LNCAP (cell line): ENCODE measurements at regions not wholly inside any gene's neighbourhood (a gene's known extent, or its start where the extent isn't known, plus 50 kb on each side); places are given as distances from the start of the nearest gene placed in this dataset.

ENCODE experiments used
- CTCF ChIP-seq: fragments of 450-650 bp; IDR thresholded peaks from 2 replicates; pipeline ENCODE4 v1.5.1; 2017; ENCODE audit warnings: mild to moderate bottlenecking

DNA sequence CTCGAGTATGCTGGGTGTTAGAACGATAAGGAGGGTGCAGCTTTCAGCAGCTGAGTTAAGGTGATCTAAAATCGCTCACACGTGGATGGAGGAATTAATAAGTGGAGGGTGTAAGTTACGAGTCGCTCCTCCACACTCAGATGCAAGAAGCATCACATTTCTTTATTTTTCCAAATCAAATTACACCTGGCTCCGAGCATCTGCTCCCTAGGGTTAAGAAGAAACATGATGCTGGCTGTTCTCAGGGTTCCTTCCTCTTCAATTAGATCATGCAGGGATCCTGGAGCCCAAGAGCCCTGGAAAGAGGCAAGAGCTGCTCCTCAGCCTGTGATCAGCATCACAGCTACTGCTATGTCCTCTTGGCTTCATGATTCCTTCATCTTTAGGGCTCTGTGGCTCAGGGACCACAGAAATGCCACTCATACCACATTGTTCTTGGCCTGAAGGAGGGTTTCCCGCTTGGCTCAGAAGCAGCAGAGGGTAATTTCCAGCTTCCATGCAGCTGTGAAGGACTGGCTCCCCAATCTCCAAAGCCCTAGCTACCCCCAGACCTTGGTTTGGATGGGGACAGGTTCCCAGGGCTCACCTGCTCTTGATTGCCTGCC lies 235.9 kb upstream of the ZNF32 start:
- no peak for TF ChIP-seq CTCF

DNA sequence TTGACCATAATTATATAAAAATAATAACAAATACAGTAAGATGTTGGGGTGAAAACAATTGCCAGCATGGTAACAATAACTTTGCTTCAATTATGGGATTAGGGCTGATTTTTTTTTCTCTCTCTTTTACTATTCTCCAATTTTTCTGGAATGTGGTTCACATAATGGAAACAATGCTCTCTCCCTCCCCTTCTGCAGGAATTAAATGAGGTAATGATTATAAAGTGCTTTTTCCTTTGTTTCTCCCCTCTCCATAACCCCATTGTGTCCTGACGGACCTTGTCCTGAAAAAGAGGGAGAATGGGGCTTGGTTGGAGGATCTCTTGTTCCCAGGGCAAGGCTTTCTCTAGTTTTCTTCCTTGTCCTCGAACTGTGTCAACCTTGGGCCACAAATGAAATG lies 234.0 kb upstream of the ZNF32 start:
- TF ChIP-seq CTCF: no peak

- TF ChIP-seq CTCF: no peak
Measured at GRCh38 chr10:43881657-43882056, 233.0 kb upstream of the ZNF32 start.

- no peak for TF ChIP-seq CTCF
Measured at GRCh38 chr10:43880160-43880559, 231.5 kb upstream of the ZNF32 start.

- TF ChIP-seq CTCF: no peak
Measured at GRCh38 chr10:43879742-43880141, 231.1 kb upstream of the ZNF32 start.

GRCh38 chr10:43879162-43879561 lies 230.5 kb upstream of the ZNF32 start:
- TF ChIP-seq CTCF: no peak

DNA sequence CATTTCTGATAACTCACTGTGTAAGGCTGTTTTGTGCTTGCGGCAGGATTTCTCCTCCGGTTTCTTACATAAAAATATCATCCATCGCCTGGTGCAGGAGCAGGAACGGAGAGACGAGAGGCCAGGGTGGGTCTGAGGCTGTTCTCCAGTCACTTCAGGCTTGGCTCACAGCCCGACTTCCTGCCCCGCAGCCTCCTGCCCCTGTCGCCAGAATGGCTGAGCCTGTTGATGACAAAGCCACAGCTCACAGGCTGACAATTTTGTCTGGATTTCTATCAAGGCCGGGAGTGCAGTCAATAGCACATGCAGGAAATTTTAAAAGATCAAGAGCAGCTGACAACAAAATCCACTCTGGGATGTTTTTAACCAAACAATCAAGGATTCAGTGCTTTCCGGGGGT lies 229.7 kb upstream of the ZNF32 start:
- no peak for TF ChIP-seq CTCF

DNA sequence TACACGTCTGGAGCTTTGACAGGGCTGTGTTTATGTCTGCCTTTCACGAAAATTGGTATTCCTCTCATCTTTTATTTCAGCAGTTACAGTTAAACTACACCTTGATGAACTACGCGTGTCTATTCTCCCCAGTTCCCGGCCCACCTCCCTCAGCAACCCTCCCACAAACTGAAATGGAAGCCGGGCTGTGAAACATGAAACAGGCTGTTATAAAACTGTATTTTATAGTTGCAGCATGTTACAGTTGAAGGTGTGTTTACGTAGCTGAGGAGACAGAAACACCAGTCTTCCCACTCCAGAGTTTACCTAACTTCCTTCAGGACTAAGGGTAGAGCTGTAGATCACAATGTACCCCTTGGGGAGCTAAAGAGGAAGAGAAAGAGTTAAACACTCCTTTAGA lies 228.3 kb upstream of the ZNF32 start:
- no peak for TF ChIP-seq CTCF
